H9 (cell line): ENCODE measurements at regions not wholly inside any gene's neighbourhood (a gene's known extent, or its start where the extent isn't known, plus 50 kb on each side); places are given as distances from the start of the nearest gene placed in this dataset.

ENCODE experiments used
- DNase-seq: peaks from one replicate; pipeline ENCODE4 v3.0.0-alpha.2; 2017
- H2AFZ ChIP-seq: one replicate; pipeline ENCODE4 v1.6.1; 2013; ENCODE audit warnings: mild to moderate bottlenecking, low read length, control low read depth, moderate library complexity
- H2AK5ac ChIP-seq: 2 replicates; pipeline ENCODE4 v1.6.1; 2013; ENCODE audit warnings: low read length, control low read depth, mixed read lengths; ENCODE audit not compliant: insufficient read length
- H2BK120ac ChIP-seq: one replicate; pipeline ENCODE4 v1.6.1; 2013; ENCODE audit warnings: low read depth, mild to moderate bottlenecking, low read length, control low read depth, inconsistent platforms; ENCODE audit not compliant: poor library complexity, severe bottlenecking
- H2BK12ac ChIP-seq: 2 replicates; pipeline ENCODE4 v1.6.1; 2013; ENCODE audit warnings: low read length, control low read depth, mixed read lengths, low read depth; ENCODE audit not compliant: insufficient read length
- H2BK15ac ChIP-seq: 2 replicates; pipeline ENCODE4 v1.6.1; 2013; ENCODE audit warnings: low read depth, low read length, control low read depth
- H2BK20ac ChIP-seq: one replicate; pipeline ENCODE4 v1.6.1; 2013; ENCODE audit warnings: low read depth, mild to moderate bottlenecking, low read length, control low read depth, inconsistent platforms; ENCODE audit not compliant: poor library complexity, severe bottlenecking
- H2BK5ac ChIP-seq: 2 replicates; pipeline ENCODE4 v1.6.1; 2013; ENCODE audit warnings: low read length, control low read depth, mixed read lengths; ENCODE audit not compliant: insufficient read length
- H3K14ac ChIP-seq: 2 replicates; pipeline ENCODE4 v1.6.1; 2013; ENCODE audit warnings: low read length, control low read depth; ENCODE audit not compliant: insufficient read depth
- H3K18ac ChIP-seq: 2 replicates; pipeline ENCODE4 v1.6.1; 2013; ENCODE audit warnings: low read depth, mild to moderate bottlenecking, mixed read lengths, low read length, control low read depth; ENCODE audit not compliant: insufficient read length
- H3K23ac ChIP-seq: 2 replicates; pipeline ENCODE4 v1.6.1; 2013; ENCODE audit warnings: low read length, control low read depth, mixed read lengths, low read depth; ENCODE audit not compliant: insufficient read length
- H3K23me2 ChIP-seq: 2 replicates; pipeline ENCODE4 v1.6.1; 2013; ENCODE audit warnings: low read depth, mild to moderate bottlenecking, mixed read lengths, low read length, control low read depth; ENCODE audit not compliant: insufficient read length, poor library complexity, severe bottlenecking
- H3K27ac ChIP-seq: 2 replicates; pipeline ENCODE4 v1.5.1; 2013; ENCODE audit warnings: low read length, control low read depth, mixed read lengths, low read depth; ENCODE audit not compliant: insufficient read length
- H3K27me3 ChIP-seq: 2 replicates; pipeline ENCODE4 v1.6.1; 2013; ENCODE audit warnings: low read length, control low read depth, inconsistent platforms; ENCODE audit not compliant: insufficient read depth
- H3K4ac ChIP-seq: 2 replicates; pipeline ENCODE4 v1.6.1; 2013; ENCODE audit warnings: low read depth, mild to moderate bottlenecking, control low read depth, inconsistent platforms, low read length, moderate library complexity
- H3K4me1 ChIP-seq: 2 replicates; pipeline ENCODE4 v1.6.1; 2013; ENCODE audit warnings: low read length, control low read depth, inconsistent platforms; ENCODE audit not compliant: insufficient read depth
- H3K4me2 ChIP-seq: 2 replicates; pipeline ENCODE4 v1.6.1; 2013; ENCODE audit warnings: low read length, control low read depth, mixed read lengths; ENCODE audit not compliant: insufficient read length, insufficient read depth
- H3K56ac ChIP-seq: 2 replicates; pipeline ENCODE4 v1.6.1; 2013; ENCODE audit warnings: low read depth, mild to moderate bottlenecking, mixed read lengths, low read length, control low read depth; ENCODE audit not compliant: insufficient read length
- H3K79me1 ChIP-seq: 2 replicates; pipeline ENCODE4 v1.6.1; 2013; ENCODE audit warnings: low read depth, mild to moderate bottlenecking, moderate library complexity, low read length, control low read depth, inconsistent platforms; ENCODE audit not compliant: insufficient read depth, poor library complexity, severe bottlenecking
- H3K79me2 ChIP-seq: 2 replicates; pipeline ENCODE4 v1.6.1; 2013; ENCODE audit warnings: low read length, control low read depth, inconsistent platforms; ENCODE audit not compliant: insufficient read depth
- H3K9ac ChIP-seq: 2 replicates; pipeline ENCODE4 v1.6.1; 2013; ENCODE audit warnings: low read length, control low read depth, mixed read lengths; ENCODE audit not compliant: insufficient read length; ENCODE audit errors: extremely low read depth
- H3K9me3 ChIP-seq: one replicate; pipeline ENCODE4 v1.6.1; 2013; ENCODE audit warnings: low read depth, low read length, inconsistent platforms; ENCODE audit not compliant: control insufficient read depth
- H3T11ph ChIP-seq: one replicate; pipeline ENCODE4 v1.6.1; 2013; ENCODE audit warnings: mild to moderate bottlenecking, low read length, control low read depth, inconsistent platforms
- H4K20me1 ChIP-seq: one replicate; pipeline ENCODE4 v1.6.1; 2013; ENCODE audit not compliant: control insufficient read depth, insufficient read length, insufficient read depth
- H4K5ac ChIP-seq: 2 replicates; pipeline ENCODE4 v1.6.1; 2013; ENCODE audit warnings: low read depth, mild to moderate bottlenecking, mixed read lengths, low read length, control low read depth; ENCODE audit not compliant: insufficient read length
- H4K8ac ChIP-seq: replicated peaks from 2 replicates; pipeline ENCODE4 v1.6.1; 2013; ENCODE audit warnings: low read length, control low read depth, mixed read lengths, low read depth; ENCODE audit not compliant: insufficient read length
- H4K91ac ChIP-seq: 2 replicates; pipeline ENCODE4 v1.6.1; 2013; ENCODE audit warnings: low read depth, mild to moderate bottlenecking, moderate library complexity, mixed read lengths, low read length, control low read depth; ENCODE audit not compliant: insufficient read length
- H3K27ac Mint-ChIP-seq, 3 experiments: 2 replicates in 2 of 3; 3 replicates in 1 of 3; pipeline ENCODE4 v1.8.0; 2020 to 2021; ENCODE audit warnings: mixed read lengths in 3 of 3, mild to moderate bottlenecking in 1 of 3, moderate library complexity in 1 of 3
- H3K27me3 Mint-ChIP-seq: 2 replicates; pipeline ENCODE4 v1.8.0; 2021; ENCODE audit warnings: low read depth, mild to moderate bottlenecking, moderate library complexity, mixed read lengths
- H3K36me3 Mint-ChIP-seq, 3 experiments: 2 replicates in 2 of 3; 3 replicates in 1 of 3; pipeline ENCODE4 v1.8.0; 2020 to 2021; ENCODE audit warnings: low read depth in 3 of 3, mixed read lengths in 3 of 3; ENCODE audit not compliant: insufficient read depth in 1 of 3
- H3K4me1 Mint-ChIP-seq, 2 experiments: 2 replicates each; pipeline ENCODE4 v1.8.0; 2020; ENCODE audit warnings: mixed read lengths in 2 of 2
- H3K4me3 Mint-ChIP-seq, 2 experiments: 2 replicates in 1 of 2; 3 replicates in 1 of 2; pipeline ENCODE4 v1.8.0; 2020 to 2021; ENCODE audit warnings: mild to moderate bottlenecking in 2 of 2, mixed read lengths in 2 of 2, moderate library complexity in 1 of 2
- H3K9me3 Mint-ChIP-seq, 2 experiments: 2 replicates in 1 of 2; 3 replicates in 1 of 2; pipeline ENCODE4 v1.8.0; 2020; ENCODE audit warnings: mild to moderate bottlenecking in 2 of 2, mixed read lengths in 2 of 2, moderate library complexity in 1 of 2
- WGBS: extraction: QIAGEN DNeasy Blood & Tissue Kit; methylation state at CpG from one replicate; pipeline ENCODE4 v1.1.7; 2013; ENCODE audit warnings: missing lambda C conversion rate, low lambda C conversion rate, mixed read lengths; ENCODE audit not compliant: insufficient read length; ENCODE audit errors: extremely low coverage; 5-methylcytosine and 5-hydroxymethylcytosine counted together
- TF ChIP-seq, protein P1 (sequence below): fragments of 200-600 bp; sonication (generic); conservative IDR thresholded peaks from 3 replicates; pipeline ENCODE4 v1.8.0; 2021; ENCODE audit warnings: antibody characterized with exemption, mild to moderate bottlenecking

GRCh38 chr3:5272387-5272786 lies 84.9 kb downstream of the EDEM1 start:
- no CpG with 5 or more reads among the region's 4 CpGs for WGBS
- TF ChIP-seq, protein P1, sequence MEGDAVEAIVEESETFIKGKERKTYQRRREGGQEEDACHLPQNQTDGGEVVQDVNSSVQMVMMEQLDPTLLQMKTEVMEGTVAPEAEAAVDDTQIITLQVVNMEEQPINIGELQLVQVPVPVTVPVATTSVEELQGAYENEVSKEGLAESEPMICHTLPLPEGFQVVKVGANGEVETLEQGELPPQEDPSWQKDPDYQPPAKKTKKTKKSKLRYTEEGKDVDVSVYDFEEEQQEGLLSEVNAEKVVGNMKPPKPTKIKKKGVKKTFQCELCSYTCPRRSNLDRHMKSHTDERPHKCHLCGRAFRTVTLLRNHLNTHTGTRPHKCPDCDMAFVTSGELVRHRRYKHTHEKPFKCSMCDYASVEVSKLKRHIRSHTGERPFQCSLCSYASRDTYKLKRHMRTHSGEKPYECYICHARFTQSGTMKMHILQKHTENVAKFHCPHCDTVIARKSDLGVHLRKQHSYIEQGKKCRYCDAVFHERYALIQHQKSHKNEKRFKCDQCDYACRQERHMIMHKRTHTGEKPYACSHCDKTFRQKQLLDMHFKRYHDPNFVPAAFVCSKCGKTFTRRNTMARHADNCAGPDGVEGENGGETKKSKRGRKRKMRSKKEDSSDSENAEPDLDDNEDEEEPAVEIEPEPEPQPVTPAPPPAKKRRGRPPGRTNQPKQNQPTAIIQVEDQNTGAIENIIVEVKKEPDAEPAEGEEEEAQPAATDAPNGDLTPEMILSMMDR: no peak
- Histone ChIP-seq H4K5ac (no peak overlapping the region), H2AK5ac (no peak overlapping the region), H3K27me3 (no peaks in the 10 kb centered on the region), H4K91ac (no peak overlapping the region), H3K9me3 (no peaks in the 10 kb centered on the region), H3T11ph (no peak overlapping the region), H3K79me2 (no peaks in the 10 kb centered on the region), H3K4me2 (no peak overlapping the region), H3K9ac (no peak overlapping the region), H4K20me1 (no peaks in the 10 kb centered on the region), H3K4ac (no peak overlapping the region), H3K4me1 (no peaks in the 10 kb centered on the region), H2BK5ac (no peak overlapping the region), H2BK20ac (no peak overlapping the region), H2BK120ac (no peak overlapping the region), H3K79me1 (no peaks in the 10 kb centered on the region), H2BK15ac (no peak overlapping the region), H3K18ac (no peak overlapping the region), H2AFZ (no peak overlapping the region), H4K8ac (no peak overlapping the region), H3K14ac (no peak overlapping the region), H3K27ac (no peak overlapping the region), H3K56ac (no peak overlapping the region), H3K23ac (no peak overlapping the region), H3K23me2 (no peaks in the 10 kb centered on the region), H2BK12ac (no peak overlapping the region)
- Mint-ChIP-seq H3K4me1 (no peaks in the 10 kb centered on the region), H3K27ac (no peak overlapping the region), H3K4me3 (no peak overlapping the region), H3K36me3 (no peaks in the 10 kb centered on the region), H3K27me3 (no peaks in the 10 kb centered on the region), H3K9me3 (no peaks in the 10 kb centered on the region)
- no peak for DNase-seq
